ENCODE measurements at regions not wholly inside any gene's neighbourhood (a gene's known extent, or its start where the extent isn't known, plus 50 kb on each side); places are given as distances from the start of the nearest gene placed in this dataset.

- no peak for DNase-seq
These were observed 57.3 kb downstream of the MAF start for GRCh38 chr16:79543219-79543618.

DNA sequence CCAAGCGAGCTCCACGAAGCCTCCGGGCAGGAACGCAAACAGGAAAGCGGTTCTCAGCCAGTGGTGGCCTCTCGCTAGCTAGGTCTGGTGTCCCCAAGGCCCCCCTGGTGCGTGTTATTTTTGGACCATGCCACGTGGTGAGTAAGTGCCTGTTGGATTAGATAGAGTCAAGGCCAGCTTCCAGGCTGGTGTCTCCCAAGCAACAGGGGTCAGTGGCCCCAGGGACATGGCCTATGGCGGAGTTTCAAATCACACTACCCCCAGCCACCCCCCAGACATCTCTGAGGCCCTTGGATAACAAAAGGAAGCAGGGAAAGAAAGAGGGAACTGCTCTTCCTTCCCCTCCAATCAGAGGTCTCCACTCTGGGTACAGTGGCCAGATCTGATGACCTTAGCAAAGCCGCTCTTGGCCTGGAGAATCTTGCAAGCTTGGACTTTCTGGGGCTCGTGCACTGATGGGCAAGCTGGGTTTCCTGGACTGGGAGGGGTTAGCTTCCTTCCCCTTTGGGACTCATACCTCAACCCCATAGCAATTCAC, 58.2 kb downstream of the MAF start:
- no peak for DNase-seq

GRCh38 chr16:79540825-79541595, 59.5 kb downstream of the MAF start:
- no peak for DNase-seq

DNA sequence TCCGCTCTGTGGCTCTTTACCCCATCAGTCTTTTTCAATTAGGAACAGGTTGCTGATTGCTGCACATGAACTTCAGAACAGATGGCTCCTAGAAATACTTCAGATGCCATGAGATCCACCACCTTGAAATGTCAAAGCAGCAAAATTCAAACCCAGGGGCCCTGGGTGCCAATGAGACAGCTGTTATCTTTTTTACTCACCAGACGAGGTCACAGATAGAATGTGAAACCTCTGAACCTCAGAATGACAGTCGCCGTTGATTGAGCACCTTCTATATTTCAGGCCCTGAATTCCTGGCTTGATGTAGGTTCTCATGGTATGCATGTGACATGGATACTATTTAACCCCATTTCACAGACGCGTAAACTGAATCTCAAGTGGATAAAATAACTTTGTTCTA, 63.0 kb downstream of the MAF start:
- no peak for DNase-seq

DNA sequence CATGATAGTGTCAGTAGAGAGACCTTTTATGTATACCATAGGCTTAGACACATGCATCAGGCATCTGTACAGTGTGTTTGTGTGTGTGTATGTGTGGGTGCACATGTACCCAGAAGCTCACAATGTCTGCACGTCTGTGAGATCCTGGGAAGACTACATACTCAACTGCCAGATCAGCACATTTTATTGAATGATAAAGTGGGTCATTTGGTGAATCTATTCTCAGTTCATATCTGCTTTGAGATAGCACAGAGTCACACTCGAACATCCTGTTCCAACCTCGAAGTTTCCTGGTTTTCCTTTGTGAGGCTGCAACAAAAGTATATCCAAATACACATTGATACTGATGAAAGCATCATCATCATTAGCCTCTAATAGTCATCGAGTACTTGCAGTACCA, 63.6 kb downstream of the MAF start:
- DNase-seq, result no peak

GRCh38 chr16:79535130-79535529, 65.4 kb downstream of the MAF start:
- no peak for DNase-seq

- DNase-seq, result no peak
These were observed 66.4 kb downstream of the MAF start for GRCh38 chr16:79534143-79534542.

DNA sequence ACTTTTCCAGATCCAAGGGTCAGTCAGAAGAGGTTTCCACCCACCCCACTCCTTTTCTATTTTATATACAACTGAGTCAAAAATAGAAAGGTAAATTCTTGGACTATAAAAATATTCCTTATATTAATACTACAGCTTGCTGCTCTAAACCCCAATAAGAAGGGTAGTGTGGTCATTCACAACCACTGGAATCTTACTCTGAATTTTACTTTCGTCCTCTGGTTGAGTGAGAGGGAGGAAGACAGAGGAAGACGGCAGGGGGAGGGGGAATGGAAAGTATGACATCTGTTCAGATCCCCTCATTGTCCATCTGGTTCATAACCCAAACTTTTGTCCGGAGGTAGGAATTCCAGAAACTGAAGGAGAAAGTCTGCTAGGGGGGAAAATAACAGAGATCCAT, 67.2 kb downstream of the MAF start:
- DNase-seq, result no peak

GRCh38 chr16:79532785-79533184, 67.8 kb downstream of the MAF start:
- DNase-seq, result no peak

GRCh38 chr16:79532273-79532672, 68.3 kb downstream of the MAF start:
- DNase-seq, result no peak

DNA sequence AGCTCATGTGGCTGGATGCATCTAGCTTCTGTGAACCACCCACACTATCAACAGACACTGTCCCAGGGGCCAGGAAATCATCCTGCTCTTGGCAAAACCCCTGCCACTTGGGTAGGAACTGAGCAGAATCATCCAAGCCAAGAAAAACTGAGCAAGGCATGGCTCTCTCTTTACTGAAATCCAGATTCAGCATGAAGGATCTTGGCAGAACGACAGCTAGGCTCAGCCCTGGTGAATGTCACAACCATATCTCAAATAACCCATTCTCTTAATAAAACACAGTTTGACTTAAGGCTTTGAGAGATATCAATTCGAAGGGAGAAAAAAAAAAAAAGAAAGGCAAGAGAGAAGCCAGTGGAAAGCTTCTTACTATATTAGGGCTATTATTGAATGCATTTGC, 72.2 kb downstream of the MAF start:
- DNase-seq, result no peak

DNA sequence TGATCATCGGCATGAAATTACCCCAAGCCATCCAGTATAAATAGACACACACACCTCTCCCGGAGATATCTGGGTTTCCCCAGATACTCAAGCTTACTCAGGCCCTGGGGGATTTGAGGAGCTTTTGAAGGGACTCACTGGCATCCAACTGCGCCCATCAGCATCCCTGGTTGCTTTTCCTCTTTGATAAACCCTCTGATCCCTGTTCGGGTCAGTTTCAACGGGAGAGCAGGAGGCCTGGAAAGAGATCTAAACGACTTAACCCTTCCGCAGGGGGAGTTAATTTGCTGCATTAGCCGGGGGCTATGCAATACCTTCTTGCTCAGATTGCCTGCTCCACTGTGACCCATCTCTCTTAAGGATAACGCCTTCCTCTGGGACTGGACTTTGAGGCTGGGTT, 76.6 kb downstream of the MAF start:
- no peak for DNase-seq

DNA sequence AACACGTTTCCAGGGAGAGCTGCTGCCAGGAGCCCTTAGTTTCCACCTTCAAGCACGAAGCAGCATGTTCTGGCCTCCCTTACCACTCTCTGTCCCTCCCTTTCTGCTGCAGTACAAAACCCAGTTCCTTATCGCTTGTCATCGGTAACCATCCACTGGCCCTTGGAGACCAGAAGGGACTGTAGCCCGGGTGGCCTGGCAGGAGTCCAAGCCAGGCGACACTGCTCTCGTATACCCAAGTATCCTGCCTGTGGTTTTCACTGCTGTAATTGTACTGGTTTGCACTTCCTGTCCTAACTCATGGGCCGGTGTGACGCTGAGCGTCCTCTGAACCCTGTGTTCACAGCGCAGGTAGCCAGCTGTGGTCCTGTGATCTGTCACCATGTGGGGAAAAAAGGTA, 81.1 kb downstream of the MAF start:
- no peak for DNase-seq

- no peak for DNase-seq
These were observed 83.4 kb downstream of the MAF start for GRCh38 chr16:79517156-79517555.

DNA sequence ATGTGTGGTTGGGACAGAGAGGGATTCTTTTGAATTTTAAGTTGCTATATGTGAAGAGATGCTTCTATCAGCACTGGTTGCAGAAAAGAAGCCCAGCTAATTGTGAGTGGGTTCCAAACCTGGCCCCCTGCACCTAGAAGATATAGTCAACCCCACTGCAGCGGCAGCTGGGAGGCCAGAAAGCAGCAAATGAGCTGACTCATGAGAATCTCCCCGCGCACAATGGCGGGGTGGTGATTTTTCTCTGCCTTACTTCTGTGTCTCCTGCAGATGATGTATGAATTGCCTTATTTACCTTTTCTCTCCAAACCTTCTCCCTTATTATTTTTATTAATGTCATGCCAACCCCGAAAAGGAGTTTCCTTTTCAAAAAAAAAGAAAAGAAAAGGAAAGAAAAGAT, 89.7 kb downstream of the MAF start:
- no peak for DNase-seq

GRCh38 chr16:79509906-79510305, 90.6 kb downstream of the MAF start:
- DNase-seq, result no peak

GRCh38 chr16:79509211-79509631, 91.3 kb downstream of the MAF start:
- DNase-seq, result no peak

GRCh38 chr16:79508294-79508693, 92.2 kb downstream of the MAF start:
- no peak for DNase-seq

DNA sequence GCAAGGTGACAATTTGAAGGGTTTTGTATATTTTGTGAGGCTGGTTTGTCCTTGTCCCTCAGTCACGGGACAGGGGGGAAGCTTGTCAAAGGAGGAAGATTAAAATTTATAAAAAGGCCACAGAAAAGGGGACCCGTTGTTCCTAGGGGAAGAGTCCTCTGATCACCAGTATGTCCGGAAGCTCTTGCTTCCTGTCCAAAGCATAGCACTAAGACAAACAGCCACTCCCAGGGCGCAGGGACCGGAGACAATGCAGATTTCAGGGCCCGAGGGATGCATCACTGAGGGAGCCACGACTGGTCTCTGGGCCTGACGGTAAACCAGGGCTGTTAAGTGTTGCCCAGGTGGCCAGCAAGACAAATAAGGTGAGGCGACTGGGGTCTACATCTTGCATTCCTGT, 95.2 kb downstream of the MAF start:
- no peak for DNase-seq

DNA sequence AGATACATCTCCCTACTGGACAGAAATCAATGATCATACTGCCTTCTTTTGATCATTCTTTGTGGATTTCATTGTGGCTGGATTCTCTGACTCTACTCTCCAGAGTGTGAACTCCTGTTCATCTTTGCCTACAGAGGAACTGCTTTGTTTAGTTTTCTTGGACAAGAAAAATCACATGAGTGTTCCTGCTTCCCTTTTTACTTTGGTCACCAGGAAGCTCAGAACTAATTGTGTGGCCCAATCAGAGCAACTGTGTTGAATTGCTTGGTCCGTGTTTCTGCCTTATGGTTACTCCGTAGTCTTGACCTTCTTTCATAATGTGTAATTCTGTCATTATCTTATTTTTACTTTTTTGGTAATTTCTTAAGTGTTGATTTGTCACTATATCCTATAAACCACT, 97.0 kb downstream of the MAF start:
- DNase-seq, result no peak

GRCh38 chr16:79501446-79501845, 99.1 kb downstream of the MAF start:
- DNase-seq, result no peak

DNA sequence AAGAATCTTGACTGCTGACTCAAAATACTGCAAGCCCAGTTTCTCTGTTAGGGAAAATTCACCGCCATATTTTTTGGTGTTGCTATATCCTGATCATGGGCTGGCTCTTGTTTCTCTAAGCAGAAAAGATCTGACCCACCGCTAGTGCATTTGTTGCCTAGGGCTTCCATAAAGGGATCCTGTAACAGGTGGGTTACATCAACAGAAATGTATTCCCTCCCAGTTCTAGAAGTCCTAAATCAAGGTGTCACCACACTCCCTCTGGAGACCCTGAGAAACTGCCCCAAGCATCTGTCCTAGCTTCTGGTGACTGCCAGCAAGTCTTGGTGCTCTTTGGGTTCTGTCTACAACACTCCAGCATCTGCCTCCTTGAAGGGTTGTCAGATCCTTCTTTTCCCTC, 99.7 kb downstream of the MAF start:
- no peak for DNase-seq

DNA sequence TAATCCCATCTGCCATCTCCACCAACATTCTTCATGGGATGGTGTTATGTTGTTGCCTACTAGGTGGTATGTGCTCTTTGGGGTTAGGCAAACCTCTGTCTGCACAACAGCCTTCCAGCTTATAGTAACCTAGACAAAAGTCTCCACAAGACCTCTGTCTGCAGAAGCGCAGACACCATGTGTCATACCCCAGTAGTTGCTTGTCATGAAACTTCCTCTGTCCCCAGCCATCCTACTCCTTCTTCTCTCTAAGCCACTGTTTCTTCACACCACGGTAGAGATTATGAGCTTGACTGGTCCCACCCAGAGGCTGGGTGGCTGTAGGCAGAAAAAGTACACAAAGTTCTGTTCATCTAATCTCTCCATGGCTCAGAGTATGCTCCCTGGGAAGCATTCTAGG, 100.3 kb downstream of the MAF start:
- no peak for DNase-seq

GRCh38 chr16:79498928-79499327, 101.6 kb downstream of the MAF start:
- DNase-seq, result no peak
